ENCODE measurements at regions not wholly inside any gene's neighbourhood (a gene's known extent, or its start where the extent isn't known, plus 50 kb on each side); places are given as distances from the start of the nearest gene placed in this dataset.

DNA sequence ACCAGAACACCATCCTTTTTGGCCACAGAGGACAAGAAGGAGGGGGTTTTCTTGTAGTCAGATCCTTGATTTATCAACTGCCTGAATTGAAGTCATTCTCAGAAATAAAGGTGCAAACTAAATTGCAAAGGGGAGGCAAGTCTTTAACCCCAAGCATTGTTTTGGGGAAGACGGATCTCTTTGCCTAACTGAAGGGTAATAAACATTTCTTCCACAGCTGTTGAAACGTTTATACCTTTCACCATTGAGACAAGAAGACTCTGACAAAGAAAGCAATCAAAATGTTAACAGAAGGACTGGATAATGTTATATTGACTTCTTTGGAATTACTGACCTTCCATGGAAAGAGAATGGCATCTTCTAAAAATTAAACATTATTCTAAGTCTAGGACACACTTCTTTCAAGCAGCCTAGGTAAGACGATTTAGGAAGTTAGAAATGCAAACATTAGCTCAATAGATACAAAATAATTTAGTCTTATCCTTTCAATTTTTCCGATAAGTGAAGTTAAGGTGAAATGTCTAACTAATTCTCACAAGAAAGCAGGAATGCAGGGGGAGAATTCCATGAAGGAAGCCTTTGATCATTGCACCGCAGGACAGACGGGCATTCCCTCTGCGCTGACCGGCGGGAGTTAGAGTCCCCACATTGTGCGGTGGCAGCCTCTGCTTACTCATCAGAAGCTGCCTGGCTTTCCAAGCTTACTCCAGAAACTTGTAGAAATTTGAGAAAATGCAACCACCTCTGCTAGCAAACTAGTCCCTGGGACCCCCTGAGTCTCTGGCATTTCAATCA, 69.4 kb upstream of the COPS8 start:
- H3K27ac ChIP-seq (ENCODE audit: low read depth, low read length), result no peak overlapping the region
- no peak overlapping the region for H3K9ac ChIP-seq (ENCODE audit: low read length)
- no peaks in the 10 kb centered on the region for H3K36me3 ChIP-seq (ENCODE audit: insufficient read depth, low read length)
- H3K27me3 ChIP-seq (ENCODE audit: control insufficient read depth in 1 of 2, insufficient read depth in 2 of 2, low read length in 2 of 2), result no peaks in the 10 kb centered on the region
- H3K4me3 ChIP-seq (ENCODE audit: low read depth in 1 of 2, low read length in 2 of 2), result no peak overlapping the region
- no peaks in the 10 kb centered on the region for H3K9me3 ChIP-seq (ENCODE audit: low read length)
- no peaks in the 10 kb centered on the region for H3K4me1 ChIP-seq (ENCODE audit: insufficient read depth, low read length)

DNA sequence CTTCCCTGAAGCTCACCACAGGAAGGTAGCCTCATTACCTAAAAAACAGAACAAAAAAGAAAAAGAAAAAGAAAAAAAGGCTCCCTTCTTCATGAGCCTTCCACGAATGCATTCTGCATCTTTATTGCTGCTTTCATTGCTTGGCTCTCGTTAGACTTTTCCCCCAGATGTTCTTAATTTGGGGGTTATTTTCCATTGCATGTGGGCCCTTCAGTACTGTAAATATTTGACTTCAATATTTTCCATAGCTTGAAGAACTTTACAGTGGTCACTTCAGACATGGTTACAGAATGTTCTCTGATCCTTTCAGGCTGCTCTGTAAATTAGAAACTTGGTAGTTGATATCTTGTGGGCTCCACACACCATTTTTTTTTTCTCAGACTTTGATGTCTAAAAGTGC, 65.6 kb upstream of the COPS8 start:
- H3K27me3 ChIP-seq (ENCODE audit: control insufficient read depth in 1 of 2, insufficient read depth in 2 of 2, low read length in 2 of 2), result no peaks in the 10 kb centered on the region
- H3K27ac ChIP-seq (ENCODE audit: low read depth, low read length), result no peak overlapping the region
- H3K4me3 ChIP-seq (ENCODE audit: low read depth in 1 of 2, low read length in 2 of 2), result no peak overlapping the region
- H3K9me3 ChIP-seq (ENCODE audit: low read length), result peaks cover 4% of the 10 kb centered on the region
- no peaks in the 10 kb centered on the region for H3K36me3 ChIP-seq (ENCODE audit: insufficient read depth, low read length)
- H3K9ac ChIP-seq (ENCODE audit: low read length), result no peak overlapping the region
- H3K4me1 ChIP-seq (ENCODE audit: insufficient read depth, low read length), result no peaks in the 10 kb centered on the region

DNA sequence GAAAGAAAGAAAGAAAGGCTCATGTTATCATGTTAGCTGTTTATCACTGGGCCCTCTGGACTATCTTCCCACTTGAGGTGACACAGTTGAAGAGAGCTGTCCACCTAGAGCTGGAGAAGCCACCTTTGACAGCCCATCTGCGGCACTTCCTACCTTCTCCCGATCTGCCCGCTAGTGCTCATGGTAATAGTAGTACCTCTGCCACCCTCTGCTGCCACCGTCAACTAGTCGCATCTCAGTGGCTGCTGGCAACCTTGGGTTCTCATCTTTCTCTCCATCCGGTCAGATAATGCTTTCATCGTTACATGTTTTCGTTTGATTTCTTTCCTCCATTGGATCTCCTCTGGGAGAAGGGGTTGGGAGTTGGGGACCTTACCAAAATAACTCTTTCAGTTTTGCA, 63.2 kb upstream of the COPS8 start:
- Histone ChIP-seq H3K27me3 (ENCODE audit: control insufficient read depth in 1 of 2, insufficient read depth in 2 of 2, low read length in 2 of 2) (no peaks in the 10 kb centered on the region), H3K4me1 (ENCODE audit: insufficient read depth, low read length) (no peaks in the 10 kb centered on the region), H3K36me3 (ENCODE audit: insufficient read depth, low read length) (no peaks in the 10 kb centered on the region), H3K4me3 (ENCODE audit: low read depth in 1 of 2, low read length in 2 of 2) (no peak overlapping the region), H3K9ac (ENCODE audit: low read length) (no peak overlapping the region), H3K9me3 (ENCODE audit: low read length) (peaks cover 4% of the 10 kb centered on the region), H3K27ac (ENCODE audit: low read depth, low read length) (no peak overlapping the region)

DNA sequence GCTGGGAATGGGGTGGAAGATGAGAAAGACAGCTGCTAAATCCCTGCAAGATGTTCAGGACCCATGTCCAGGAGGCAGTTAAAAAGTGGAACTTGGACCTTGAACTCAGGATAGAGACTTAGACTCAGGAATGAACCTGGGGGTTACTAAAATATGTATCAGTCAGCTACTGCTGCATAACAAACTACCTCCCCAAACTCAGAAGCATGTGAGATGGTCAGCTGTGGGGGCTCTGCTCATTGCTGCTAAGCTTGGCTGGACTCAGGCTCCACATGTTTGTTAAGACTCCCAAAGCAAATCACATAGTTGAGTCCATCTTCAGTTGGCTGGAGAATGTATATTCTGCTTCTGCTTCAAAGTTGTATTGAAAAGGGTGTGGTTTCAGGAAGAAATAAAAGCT, 61.4 kb upstream of the COPS8 start:
- Histone ChIP-seq H3K4me1 (ENCODE audit: insufficient read depth, low read length) (no peaks in the 10 kb centered on the region), H3K9ac (ENCODE audit: low read length) (no peak overlapping the region), H3K27ac (ENCODE audit: low read depth, low read length) (no peak overlapping the region), H3K4me3 (ENCODE audit: low read depth in 1 of 2, low read length in 2 of 2) (no peak overlapping the region), H3K9me3 (ENCODE audit: low read length) (peaks cover 4% of the 10 kb centered on the region), H3K36me3 (ENCODE audit: insufficient read depth, low read length) (no peaks in the 10 kb centered on the region), H3K27me3 (ENCODE audit: control insufficient read depth in 1 of 2, insufficient read depth in 2 of 2, low read length in 2 of 2) (no peaks in the 10 kb centered on the region)

DNA sequence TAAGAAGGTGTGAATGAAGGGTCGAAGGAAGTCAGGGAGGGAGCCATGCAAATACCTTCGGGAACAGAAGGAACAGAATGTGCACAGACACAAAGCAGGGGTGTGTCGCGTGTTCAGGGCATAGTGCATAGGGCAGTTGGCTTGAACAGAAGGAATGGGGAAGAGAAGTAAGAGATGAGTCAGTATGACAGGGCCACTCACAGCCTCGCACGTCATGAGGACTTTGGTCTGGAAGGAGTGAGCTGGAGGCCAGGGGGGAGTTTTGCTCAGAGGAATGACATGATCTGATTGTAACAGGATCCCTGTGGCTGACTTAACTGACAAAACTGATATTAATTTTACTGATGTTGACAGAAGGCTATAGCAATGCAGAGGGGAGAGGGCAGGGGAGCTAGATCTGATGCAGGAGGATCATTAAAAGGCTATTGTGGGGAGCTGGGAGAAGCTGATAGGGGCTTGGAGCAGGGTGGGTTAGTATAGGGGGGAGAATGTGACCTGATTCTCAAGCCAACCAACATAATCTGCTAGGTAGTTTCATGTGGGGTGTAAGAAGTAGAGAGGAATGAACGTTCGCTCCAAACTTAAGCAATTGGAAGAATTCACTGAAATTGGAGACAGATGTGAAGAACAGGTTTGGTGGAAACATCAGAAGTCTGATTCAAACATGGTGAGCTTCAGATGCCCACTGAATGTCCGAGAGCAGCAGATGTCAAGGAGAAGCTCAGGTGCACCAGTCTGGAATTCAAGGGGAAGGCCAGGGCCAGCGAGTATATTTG, 60.4 kb upstream of the COPS8 start:
- peaks cover 4% of the 10 kb centered on the region for H3K9me3 ChIP-seq (ENCODE audit: low read length)
- H3K4me3 ChIP-seq (ENCODE audit: low read depth in 1 of 2, low read length in 2 of 2), result no peak overlapping the region
- H3K4me1 ChIP-seq (ENCODE audit: insufficient read depth, low read length), result no peaks in the 10 kb centered on the region
- no peaks in the 10 kb centered on the region for H3K36me3 ChIP-seq (ENCODE audit: insufficient read depth, low read length)
- H3K9ac ChIP-seq (ENCODE audit: low read length), result no peak overlapping the region
- no peak overlapping the region for H3K27ac ChIP-seq (ENCODE audit: low read depth, low read length)
- no peaks in the 10 kb centered on the region for H3K27me3 ChIP-seq (ENCODE audit: control insufficient read depth in 1 of 2, insufficient read depth in 2 of 2, low read length in 2 of 2)

DNA sequence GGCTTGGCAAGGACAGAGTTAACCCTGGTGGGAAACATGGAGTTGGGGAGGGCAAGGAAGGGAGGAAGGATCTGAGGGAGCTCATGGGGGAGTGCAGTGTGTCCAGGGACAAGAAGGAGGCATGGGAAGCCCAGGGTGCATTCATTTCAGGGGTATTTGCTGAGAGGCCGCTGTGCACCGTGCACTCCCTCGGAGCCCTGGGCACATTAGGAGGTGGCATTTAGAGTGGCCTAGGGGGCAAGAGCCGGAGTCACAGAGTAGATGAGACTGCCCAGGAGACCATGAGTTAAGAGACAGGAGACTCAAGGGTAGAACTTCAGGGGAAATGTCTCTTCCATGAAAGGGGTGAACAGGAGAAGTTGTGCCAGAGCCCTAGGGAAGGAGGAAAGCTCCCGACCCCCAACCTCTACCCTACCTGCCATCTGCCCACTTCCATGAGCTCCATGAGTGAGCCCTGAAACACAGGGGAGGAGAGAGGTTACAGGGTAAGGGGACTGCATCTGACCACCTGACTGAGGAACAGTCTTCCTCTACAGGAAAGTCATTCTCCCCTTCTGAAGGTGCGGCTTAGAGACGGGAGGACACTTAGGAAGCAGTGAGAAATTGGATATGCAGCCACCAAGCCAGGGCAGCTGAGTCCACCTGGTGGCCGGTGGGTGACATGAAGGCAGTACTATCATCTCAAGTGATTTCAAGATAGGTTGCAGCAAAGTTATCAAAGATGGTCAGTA, 58.5 kb upstream of the COPS8 start:
- no peak overlapping the region for H3K4me3 ChIP-seq (ENCODE audit: low read depth in 1 of 2, low read length in 2 of 2)
- no peaks in the 10 kb centered on the region for H3K4me1 ChIP-seq (ENCODE audit: insufficient read depth, low read length)
- H3K9ac ChIP-seq (ENCODE audit: low read length), result no peak overlapping the region
- peaks cover 4% of the 10 kb centered on the region for H3K9me3 ChIP-seq (ENCODE audit: low read length)
- H3K27me3 ChIP-seq (ENCODE audit: control insufficient read depth in 1 of 2, insufficient read depth in 2 of 2, low read length in 2 of 2), result no peaks in the 10 kb centered on the region
- no peak overlapping the region for H3K27ac ChIP-seq (ENCODE audit: low read depth, low read length)
- H3K36me3 ChIP-seq (ENCODE audit: insufficient read depth, low read length), result no peaks in the 10 kb centered on the region

DNA sequence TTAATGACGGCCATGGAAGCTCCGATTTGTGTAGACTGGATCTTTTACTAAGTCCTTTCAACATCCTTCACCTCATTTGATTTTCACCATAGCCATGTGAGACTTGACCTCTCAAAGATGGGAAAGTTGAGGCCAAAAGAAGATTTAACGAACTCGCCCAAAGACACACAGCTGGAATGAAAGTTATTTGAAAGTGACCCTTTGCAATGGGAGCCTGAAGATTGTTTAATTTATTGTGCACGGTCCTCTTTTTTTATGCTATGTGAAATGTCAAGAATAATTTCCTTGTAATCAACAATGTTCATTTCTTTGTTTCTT, 58.0 kb upstream of the COPS8 start:
- Histone ChIP-seq H3K9me3 (ENCODE audit: low read length) (peaks cover 4% of the 10 kb centered on the region), H3K27ac (ENCODE audit: low read depth, low read length) (no peak overlapping the region), H3K27me3 (ENCODE audit: control insufficient read depth in 1 of 2, insufficient read depth in 2 of 2, low read length in 2 of 2) (no peaks in the 10 kb centered on the region), H3K4me3 (ENCODE audit: low read depth in 1 of 2, low read length in 2 of 2) (no peak overlapping the region), H3K4me1 (ENCODE audit: insufficient read depth, low read length) (no peaks in the 10 kb centered on the region), H3K9ac (ENCODE audit: low read length) (no peak overlapping the region), H3K36me3 (ENCODE audit: insufficient read depth, low read length) (no peaks in the 10 kb centered on the region)

DNA sequence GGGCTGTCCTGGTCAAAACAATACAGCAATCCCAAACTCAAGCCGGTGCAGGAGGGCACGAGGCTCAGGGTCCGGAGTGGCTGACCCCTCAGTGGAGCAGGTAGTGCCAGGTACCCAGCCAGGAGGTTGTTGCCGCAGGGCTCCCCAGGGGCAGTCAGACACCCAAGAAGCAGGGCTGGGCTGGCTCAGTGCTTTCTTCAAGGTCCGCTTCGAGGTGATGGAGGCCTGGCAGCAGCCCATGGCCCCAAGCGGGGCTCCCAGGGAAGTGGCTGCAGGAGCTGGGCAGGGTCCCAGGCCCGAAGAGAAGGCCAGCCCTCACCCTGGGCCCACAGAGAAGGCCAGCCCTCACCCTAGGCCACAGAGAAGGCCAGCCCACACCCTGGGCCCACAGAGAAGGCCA, 55.3 kb upstream of the COPS8 start:
- H3K4me3 ChIP-seq (ENCODE audit: low read depth in 1 of 2, low read length in 2 of 2), result no peak overlapping the region
- H3K9me3 ChIP-seq (ENCODE audit: low read length), result no peaks in the 10 kb centered on the region
- no peak overlapping the region for H3K9ac ChIP-seq (ENCODE audit: low read length)
- H3K27me3 ChIP-seq (ENCODE audit: control insufficient read depth in 1 of 2, insufficient read depth in 2 of 2, low read length in 2 of 2), result no peaks in the 10 kb centered on the region
- H3K27ac ChIP-seq (ENCODE audit: low read depth, low read length), result no peak overlapping the region
- H3K4me1 ChIP-seq (ENCODE audit: insufficient read depth, low read length), result no peaks in the 10 kb centered on the region
- no peaks in the 10 kb centered on the region for H3K36me3 ChIP-seq (ENCODE audit: insufficient read depth, low read length)

DNA sequence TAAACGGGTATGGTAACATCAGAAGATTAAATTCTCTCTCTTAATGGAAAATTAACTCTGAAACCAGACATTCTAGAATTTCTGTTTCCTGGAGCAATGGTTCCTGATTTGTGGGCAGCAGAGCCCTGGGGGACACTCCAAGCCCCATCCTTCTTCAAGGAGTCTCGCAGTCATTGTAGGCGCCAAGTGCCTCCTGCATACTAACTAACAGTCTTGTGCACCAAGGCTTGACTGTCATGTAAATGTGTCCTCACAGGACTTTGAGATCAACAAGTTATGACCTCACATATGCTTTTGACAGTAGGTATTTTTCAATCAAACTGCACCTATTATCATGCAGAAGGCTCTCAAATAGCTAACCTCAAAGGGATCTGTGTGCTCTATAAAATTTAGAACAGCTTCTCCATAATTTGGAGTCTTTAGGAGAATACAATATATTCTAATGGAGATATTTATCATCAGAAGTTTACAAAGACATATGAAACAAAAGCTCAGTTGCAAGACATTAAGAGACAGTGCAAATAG, 52.1 kb upstream of the COPS8 start:
- no peaks in the 10 kb centered on the region for H3K9me3 ChIP-seq (ENCODE audit: low read length)
- no peak overlapping the region for H3K4me3 ChIP-seq (ENCODE audit: low read depth in 1 of 2, low read length in 2 of 2)
- no peaks in the 10 kb centered on the region for H3K4me1 ChIP-seq (ENCODE audit: insufficient read depth, low read length)
- no peaks in the 10 kb centered on the region for H3K36me3 ChIP-seq (ENCODE audit: insufficient read depth, low read length)
- no peaks in the 10 kb centered on the region for H3K27me3 ChIP-seq (ENCODE audit: control insufficient read depth in 1 of 2, insufficient read depth in 2 of 2, low read length in 2 of 2)
- H3K9ac ChIP-seq (ENCODE audit: low read length), result no peak overlapping the region
- no peak overlapping the region for H3K27ac ChIP-seq (ENCODE audit: low read depth, low read length)

DNA sequence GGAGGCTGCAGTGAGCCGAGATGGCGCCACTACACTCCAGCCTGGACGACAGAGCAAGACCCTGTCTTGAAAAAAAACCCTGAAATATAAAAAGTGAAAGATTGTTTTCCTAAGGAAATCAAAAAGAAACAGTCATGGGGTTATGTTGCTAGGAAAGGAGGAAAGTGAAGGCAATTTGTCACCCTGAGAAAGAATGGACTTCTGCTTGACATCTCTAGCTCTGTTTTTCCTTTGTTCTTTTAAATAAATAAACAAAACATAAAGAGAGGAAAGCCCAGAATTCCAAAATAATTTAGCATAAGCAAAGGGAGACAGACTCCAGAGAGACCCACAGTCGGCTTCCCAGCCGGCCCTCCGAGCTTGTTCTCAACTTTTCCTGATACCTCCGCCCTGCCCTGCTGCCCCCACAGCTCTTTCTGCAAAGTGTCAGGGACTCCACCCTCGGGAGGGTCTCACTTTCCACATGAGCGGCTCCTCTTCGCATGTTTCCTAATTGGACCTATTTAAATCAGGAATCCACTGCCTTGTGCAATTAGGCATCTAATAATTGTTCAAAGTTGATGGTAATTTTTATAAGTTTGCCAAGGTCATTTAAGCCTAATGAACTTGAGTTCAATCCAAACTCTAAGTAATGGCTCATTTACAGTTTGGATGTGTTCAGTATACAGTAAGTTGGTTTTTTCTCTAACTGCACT, 49.8 kb upstream of the COPS8 start:
- no peak overlapping the region for H3K27ac ChIP-seq (ENCODE audit: low read depth, low read length)
- H3K27me3 ChIP-seq (ENCODE audit: control insufficient read depth in 1 of 2, insufficient read depth in 2 of 2, low read length in 2 of 2), result no peaks in the 10 kb centered on the region
- H3K36me3 ChIP-seq (ENCODE audit: insufficient read depth, low read length), result no peaks in the 10 kb centered on the region
- no peaks in the 10 kb centered on the region for H3K4me1 ChIP-seq (ENCODE audit: insufficient read depth, low read length)
- no peaks in the 10 kb centered on the region for H3K9me3 ChIP-seq (ENCODE audit: low read length)
- no peak overlapping the region for H3K4me3 ChIP-seq (ENCODE audit: low read depth in 1 of 2, low read length in 2 of 2)
- H3K9ac ChIP-seq (ENCODE audit: low read length), result no peak overlapping the region

Data from muscle layer of colon (tissue), 2 donors.